ENCODE measurements at regions not wholly inside any gene's neighbourhood (a gene's known extent, or its start where the extent isn't known, plus 50 kb on each side); places are given as distances from the start of the nearest gene placed in this dataset.
"Not testable (repeated sequence)": the region's sequence is repeated elsewhere in the genome, so short reads cannot be mapped to it uniquely, and the experiment has no call there.

- ATAC-seq (replicated peaks); H3K27me3 Mint-ChIP-seq; DNase-seq; H3K36me3 Mint-ChIP-seq (ENCODE audit: insufficient read depth); H3K9me3 Mint-ChIP-seq; H3K27ac Mint-ChIP-seq; H3K4me3 Mint-ChIP-seq: not testable (repeated sequence)
- peaks cover 8 to 15% of the 10 kb centered on the region in 2 donors for H3K4me1 Mint-ChIP-seq (ENCODE audit: low read depth in 2 of 2)
These were observed 368.7 kb downstream of the BCL2L11 start for GRCh38 chr2:111489460-111489859.

GRCh38 chr2:111491181-111491580 lies 370.5 kb downstream of the BCL2L11 start:
- DNase-seq; H3K27me3 Mint-ChIP-seq; H3K9me3 Mint-ChIP-seq; ATAC-seq (replicated peaks); H3K36me3 Mint-ChIP-seq (ENCODE audit: insufficient read depth): not testable (repeated sequence)
- H3K27ac Mint-ChIP-seq = peak overlapping the region in 1 of 2 donors; percentile 90
- H3K4me1 Mint-ChIP-seq (ENCODE audit: low read depth in 2 of 2) = peaks cover 5 to 10% of the 10 kb centered on the region in 2 donors
- peak overlapping the region in 1 of 2 donors; percentile 68 for H3K4me3 Mint-ChIP-seq

GRCh38 chr2:111491614-111492013 lies 370.9 kb downstream of the BCL2L11 start:
- peak overlapping the region in 1 of 2 donors; percentile 90 for H3K27ac Mint-ChIP-seq
- not testable (repeated sequence) for ATAC-seq (replicated peaks); H3K36me3 Mint-ChIP-seq (ENCODE audit: insufficient read depth); H3K9me3 Mint-ChIP-seq; DNase-seq; H3K27me3 Mint-ChIP-seq
- H3K4me1 Mint-ChIP-seq (ENCODE audit: low read depth in 2 of 2) = peaks cover 6 to 12% of the 10 kb centered on the region in 2 donors
- H3K4me3 Mint-ChIP-seq = peak overlapping the region; percentile 48 to 68

GRCh38 chr2:111492995-111493719 lies 372.4 kb downstream of the BCL2L11 start:
- not testable (repeated sequence) for DNase-seq; H3K27me3 Mint-ChIP-seq; H3K9me3 Mint-ChIP-seq; H3K36me3 Mint-ChIP-seq (ENCODE audit: insufficient read depth)
- peak; percentile 40 for ATAC-seq (replicated peaks)
- H3K4me3 Mint-ChIP-seq = peak overlapping the region; percentile 73 to 75
- H3K27ac Mint-ChIP-seq = peak overlapping the region in 1 of 2 donors; percentile 68
- peaks cover 6 to 12% of the 10 kb centered on the region in 2 donors for H3K4me1 Mint-ChIP-seq (ENCODE audit: low read depth in 2 of 2)

DNA sequence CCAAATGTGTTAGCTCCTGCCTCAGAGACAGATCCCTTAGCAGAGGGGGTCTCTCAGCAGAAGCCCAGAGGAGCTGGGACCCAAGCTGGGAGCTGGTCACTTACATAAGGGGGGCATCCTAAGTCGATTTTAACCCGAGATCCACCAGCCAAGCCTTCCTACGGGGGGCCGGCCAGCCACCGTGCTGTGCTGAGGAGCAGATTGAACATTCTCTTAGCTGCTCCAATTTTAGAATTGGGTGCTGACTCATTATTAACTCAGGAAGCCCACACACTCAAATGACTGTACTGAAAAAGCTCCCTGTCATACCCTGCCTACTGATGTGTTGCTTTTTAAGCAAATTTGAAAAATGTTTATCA lies 373.0 kb downstream of the BCL2L11 start:
- Mint-ChIP-seq H3K4me1 (ENCODE audit: low read depth in 2 of 2) (peaks cover 6 to 12% of the 10 kb centered on the region in 2 donors), H3K27ac (peak overlapping the region; percentile 46 to 68), H3K4me3 (peak overlapping the region; percentile 73 to 75)
- not testable (repeated sequence) for H3K36me3 Mint-ChIP-seq (ENCODE audit: insufficient read depth); H3K9me3 Mint-ChIP-seq; H3K27me3 Mint-ChIP-seq; DNase-seq
- peak; percentile 55 for ATAC-seq (replicated peaks)

GRCh38 chr2:111494288-111494980 lies 373.7 kb downstream of the BCL2L11 start:
- H3K36me3 Mint-ChIP-seq (ENCODE audit: insufficient read depth); H3K9me3 Mint-ChIP-seq; H3K27me3 Mint-ChIP-seq: not testable (repeated sequence)
- peak overlapping the region; percentile 73 to 75 for H3K4me3 Mint-ChIP-seq
- H3K4me1 Mint-ChIP-seq (ENCODE audit: low read depth in 2 of 2) = peaks cover 6 to 12% of the 10 kb centered on the region in 2 donors
- ATAC-seq (replicated peaks) (peak; percentile 67), DNase-seq (peak in 1 of 3 experiments; percentile 24)
- H3K27ac Mint-ChIP-seq = peak overlapping the region; percentile 46 to 68

DNA sequence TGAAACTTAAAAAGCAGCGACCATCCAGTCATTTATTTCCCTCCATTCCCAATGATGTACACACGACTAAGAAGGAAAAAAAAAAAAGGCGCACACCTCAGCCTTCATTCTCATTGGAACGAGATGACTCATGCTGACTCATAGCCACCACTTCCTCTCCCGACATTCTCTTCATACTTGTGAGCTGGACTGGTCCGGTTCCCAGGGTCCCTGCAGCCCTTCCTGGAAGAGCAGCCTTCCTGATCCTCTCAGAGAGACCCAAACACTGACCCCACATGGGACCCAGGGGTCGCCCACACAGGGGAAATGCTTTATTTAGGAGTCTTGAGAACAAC lies 374.2 kb downstream of the BCL2L11 start:
- not testable (repeated sequence) for H3K27me3 Mint-ChIP-seq; DNase-seq; H3K9me3 Mint-ChIP-seq; H3K36me3 Mint-ChIP-seq (ENCODE audit: insufficient read depth)
- ATAC-seq (replicated peaks) = peak; percentile 63
- Mint-ChIP-seq H3K27ac (peak overlapping the region in 1 of 2 donors; percentile 46), H3K4me1 (ENCODE audit: low read depth in 2 of 2) (peaks cover 6 to 12% of the 10 kb centered on the region in 2 donors), H3K4me3 (peak overlapping the region; percentile 73 to 75)

- not testable (repeated sequence) for H3K27me3 Mint-ChIP-seq; H3K27ac Mint-ChIP-seq; DNase-seq; H3K9me3 Mint-ChIP-seq; ATAC-seq (replicated peaks); H3K36me3 Mint-ChIP-seq (ENCODE audit: insufficient read depth); H3K4me3 Mint-ChIP-seq
- H3K4me1 Mint-ChIP-seq (ENCODE audit: low read depth in 2 of 2) = peaks cover 6 to 12% of the 10 kb centered on the region in 2 donors
These were observed 374.9 kb downstream of the BCL2L11 start for GRCh38 chr2:111495636-111496035.

- peak overlapping the region in 1 of 2 donors; percentile 13 for H3K4me3 Mint-ChIP-seq
- ATAC-seq (replicated peaks); H3K27ac Mint-ChIP-seq; H3K36me3 Mint-ChIP-seq (ENCODE audit: insufficient read depth); DNase-seq; H3K27me3 Mint-ChIP-seq; H3K9me3 Mint-ChIP-seq: not testable (repeated sequence)
- peaks cover 6 to 12% of the 10 kb centered on the region in 2 donors for H3K4me1 Mint-ChIP-seq (ENCODE audit: low read depth in 2 of 2)
These were observed 375.5 kb downstream of the BCL2L11 start for GRCh38 chr2:111496176-111496575.

DNA sequence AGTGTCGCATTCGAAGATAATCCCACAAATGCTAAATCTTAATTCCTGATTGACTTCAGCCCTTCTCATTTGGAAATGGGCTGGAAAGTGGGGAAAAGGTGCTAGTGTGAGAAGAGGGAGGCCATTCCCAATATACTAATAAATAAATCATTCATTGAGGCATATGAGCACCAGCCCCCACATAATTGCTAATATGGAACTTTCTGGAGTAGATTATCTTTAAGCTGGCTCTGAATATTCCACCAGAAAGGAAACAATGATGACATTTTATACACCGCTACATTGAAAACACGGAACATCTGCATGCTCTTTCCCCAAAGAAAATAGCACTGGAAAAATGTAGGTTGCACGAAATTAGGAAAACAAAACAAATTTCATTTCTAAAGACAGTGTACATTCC lies 376.1 kb downstream of the BCL2L11 start:
- not testable (repeated sequence) for ATAC-seq (replicated peaks); H3K4me1 Mint-ChIP-seq (ENCODE audit: low read depth in 2 of 2); H3K4me3 Mint-ChIP-seq; H3K27me3 Mint-ChIP-seq; DNase-seq; H3K36me3 Mint-ChIP-seq (ENCODE audit: insufficient read depth); H3K27ac Mint-ChIP-seq; H3K9me3 Mint-ChIP-seq

DNA sequence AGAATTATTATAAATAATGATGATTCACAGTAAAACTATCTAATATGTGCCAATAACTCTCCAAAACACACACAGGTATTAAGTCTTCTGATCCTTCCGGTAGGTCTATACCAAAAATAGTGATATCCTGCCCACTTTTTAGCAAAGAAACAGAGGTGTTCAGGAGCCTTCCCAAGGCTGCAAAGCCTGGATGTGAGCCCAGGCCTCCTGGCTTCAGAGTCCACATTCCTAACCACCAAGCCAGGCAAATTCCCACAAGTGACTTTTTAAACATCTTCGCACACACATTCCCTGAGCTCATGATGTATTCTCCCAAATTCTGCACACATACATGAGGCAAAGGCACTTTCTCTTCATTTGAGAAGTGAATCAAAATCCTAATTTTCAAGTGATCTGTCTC lies 376.6 kb downstream of the BCL2L11 start:
- not testable (repeated sequence) for H3K27ac Mint-ChIP-seq; H3K9me3 Mint-ChIP-seq; H3K27me3 Mint-ChIP-seq; H3K4me1 Mint-ChIP-seq (ENCODE audit: low read depth in 2 of 2); H3K36me3 Mint-ChIP-seq (ENCODE audit: insufficient read depth); DNase-seq; H3K4me3 Mint-ChIP-seq; ATAC-seq (replicated peaks)

DNA sequence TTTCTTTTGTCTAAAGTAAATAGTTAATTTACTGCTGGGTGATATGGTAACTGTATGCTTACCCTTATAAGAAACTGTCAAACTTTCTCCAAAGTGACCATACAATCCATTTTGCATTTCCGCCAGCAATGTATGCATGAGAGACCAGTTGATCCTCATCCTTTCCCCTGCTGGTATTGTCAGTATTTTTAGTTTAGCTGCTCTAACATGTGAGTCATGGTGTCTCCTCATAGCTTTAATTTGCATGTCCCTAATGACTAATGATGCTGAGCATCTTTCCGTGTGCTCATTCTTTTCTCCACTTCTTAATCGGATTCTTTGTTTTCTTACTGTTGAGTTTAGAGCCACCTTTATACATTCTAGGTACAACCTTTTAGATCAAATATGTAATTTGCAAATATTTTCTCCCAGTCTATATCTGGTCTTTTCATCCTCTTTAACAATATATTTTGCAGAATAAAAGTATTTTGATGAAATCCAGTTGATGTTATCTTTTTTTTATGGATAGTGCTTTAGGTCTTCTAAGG lies 379.9 kb downstream of the BCL2L11 start:
- DNase-seq; H3K4me1 Mint-ChIP-seq (ENCODE audit: low read depth in 2 of 2); H3K36me3 Mint-ChIP-seq (ENCODE audit: insufficient read depth); H3K27me3 Mint-ChIP-seq; H3K27ac Mint-ChIP-seq; H3K4me3 Mint-ChIP-seq; ATAC-seq (replicated peaks); H3K9me3 Mint-ChIP-seq: not testable (repeated sequence)

GRCh38 chr2:111503844-111504570 lies 380.0 kb downstream of the ANAPC1 start:
- not testable (repeated sequence) for ATAC-seq (replicated peaks); H3K27ac Mint-ChIP-seq; H3K36me3 Mint-ChIP-seq (ENCODE audit: insufficient read depth)

More at GRCh38 chr2:111503844-111504570, 380.0 kb downstream of the ANAPC1 start:
- not testable (repeated sequence) for H3K4me1 Mint-ChIP-seq (ENCODE audit: low read depth in 2 of 2); H3K27me3 Mint-ChIP-seq; H3K4me3 Mint-ChIP-seq; H3K9me3 Mint-ChIP-seq; DNase-seq

Measured in effector memory CD8-positive, alpha-beta T cell (primary cell).